ENCODE measurements at regions not wholly inside any gene's neighbourhood (a gene's known extent, or its start where the extent isn't known, plus 50 kb on each side); places are given as distances from the start of the nearest gene placed in this dataset.

GRCh38 chr5:58201922-58202648, 257.8 kb downstream of the PLK2 start:
- H3K4me1 ChIP-seq (ENCODE audit: insufficient read depth), result no peaks in the 10 kb centered on the region
- H2AFZ ChIP-seq, result no peak overlapping the region
- 86% methylated on average over 6 of the region's 6 CpGs for WGBS (ENCODE audit: low lambda C conversion rate, missing lambda C conversion rate)
- H4K20me1 ChIP-seq (ENCODE audit: insufficient read depth, poor library complexity, severe bottlenecking), result no peaks in the 10 kb centered on the region
- H3K4me3 ChIP-seq, result no peak overlapping the region
- H3K9me3 ChIP-seq (ENCODE audit: low read depth), result no peaks in the 10 kb centered on the region
- H3K79me2 ChIP-seq, result no peaks in the 10 kb centered on the region
- H3K27ac ChIP-seq, result no peak overlapping the region
- no peaks in the 10 kb centered on the region for H3K36me3 ChIP-seq (replicated peaks; ENCODE audit: insufficient read depth, low read depth)
- no peak overlapping the region for H3K4me2 ChIP-seq
- no peak for DNase-seq (ENCODE audit: low spot score)
- no peaks in the 10 kb centered on the region for H3K9me2 ChIP-seq (replicated peaks; ENCODE audit: insufficient read depth)
- no peak for TF ChIP-seq EZH2 (IDR thresholded peaks at IDR 0.05; ENCODE audit: borderline replicate concordance)
- TF ChIP-seq, protein P1, sequence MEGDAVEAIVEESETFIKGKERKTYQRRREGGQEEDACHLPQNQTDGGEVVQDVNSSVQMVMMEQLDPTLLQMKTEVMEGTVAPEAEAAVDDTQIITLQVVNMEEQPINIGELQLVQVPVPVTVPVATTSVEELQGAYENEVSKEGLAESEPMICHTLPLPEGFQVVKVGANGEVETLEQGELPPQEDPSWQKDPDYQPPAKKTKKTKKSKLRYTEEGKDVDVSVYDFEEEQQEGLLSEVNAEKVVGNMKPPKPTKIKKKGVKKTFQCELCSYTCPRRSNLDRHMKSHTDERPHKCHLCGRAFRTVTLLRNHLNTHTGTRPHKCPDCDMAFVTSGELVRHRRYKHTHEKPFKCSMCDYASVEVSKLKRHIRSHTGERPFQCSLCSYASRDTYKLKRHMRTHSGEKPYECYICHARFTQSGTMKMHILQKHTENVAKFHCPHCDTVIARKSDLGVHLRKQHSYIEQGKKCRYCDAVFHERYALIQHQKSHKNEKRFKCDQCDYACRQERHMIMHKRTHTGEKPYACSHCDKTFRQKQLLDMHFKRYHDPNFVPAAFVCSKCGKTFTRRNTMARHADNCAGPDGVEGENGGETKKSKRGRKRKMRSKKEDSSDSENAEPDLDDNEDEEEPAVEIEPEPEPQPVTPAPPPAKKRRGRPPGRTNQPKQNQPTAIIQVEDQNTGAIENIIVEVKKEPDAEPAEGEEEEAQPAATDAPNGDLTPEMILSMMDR (IDR thresholded peaks at IDR 0.05; ENCODE audit: poor library complexity), result no peak
- TF ChIP-seq EZH2phosphoT487 (IDR thresholded peaks at IDR 0.05; ENCODE audit: low read depth, severe bottlenecking, unreplicated experiment), result no peak
- H3K27me3 ChIP-seq, result no peaks in the 10 kb centered on the region

DNA sequence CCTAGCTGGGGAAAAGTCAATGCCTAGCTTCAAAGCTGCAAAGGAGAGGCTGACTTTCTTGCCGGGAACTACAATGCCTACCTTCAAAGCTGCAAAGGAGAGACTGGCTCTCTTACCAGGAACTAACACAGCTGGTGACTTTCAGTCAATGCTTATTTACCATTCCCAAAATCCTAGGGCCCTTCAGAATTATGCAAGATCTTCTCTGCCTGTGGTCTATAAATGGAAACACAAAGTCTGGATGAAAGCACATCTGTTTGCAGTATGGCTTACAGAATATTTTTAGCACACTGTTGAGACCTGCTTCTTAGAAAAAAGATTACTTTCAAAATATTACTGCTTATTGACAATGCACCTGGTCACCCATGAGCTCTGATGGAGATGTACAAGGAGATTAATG, 259.4 kb downstream of the PLK2 start:
- 85% methylated on average over 1 of the region's 1 CpG for WGBS (ENCODE audit: low lambda C conversion rate, missing lambda C conversion rate)
- Histone ChIP-seq H3K27me3 (no peaks in the 10 kb centered on the region), H3K27ac (no peak overlapping the region), H3K9me2 (replicated peaks; ENCODE audit: insufficient read depth) (no peaks in the 10 kb centered on the region), H2AFZ (no peak overlapping the region), H4K20me1 (ENCODE audit: insufficient read depth, poor library complexity, severe bottlenecking) (no peaks in the 10 kb centered on the region), H3K79me2 (no peaks in the 10 kb centered on the region), H3K4me2 (no peak overlapping the region), H3K4me3 (no peak overlapping the region), H3K9me3 (ENCODE audit: low read depth) (no peaks in the 10 kb centered on the region), H3K36me3 (replicated peaks; ENCODE audit: insufficient read depth, low read depth) (no peaks in the 10 kb centered on the region), H3K4me1 (ENCODE audit: insufficient read depth) (no peaks in the 10 kb centered on the region)
- DNase-seq (ENCODE audit: low spot score), result no peak
- no peak for TF ChIP-seq EZH2phosphoT487 (IDR thresholded peaks at IDR 0.05; ENCODE audit: low read depth, severe bottlenecking, unreplicated experiment)
- TF ChIP-seq, protein P1 (IDR thresholded peaks at IDR 0.05; ENCODE audit: poor library complexity), result no peak
- TF ChIP-seq EZH2 (IDR thresholded peaks at IDR 0.05; ENCODE audit: borderline replicate concordance), result no peak

DNA sequence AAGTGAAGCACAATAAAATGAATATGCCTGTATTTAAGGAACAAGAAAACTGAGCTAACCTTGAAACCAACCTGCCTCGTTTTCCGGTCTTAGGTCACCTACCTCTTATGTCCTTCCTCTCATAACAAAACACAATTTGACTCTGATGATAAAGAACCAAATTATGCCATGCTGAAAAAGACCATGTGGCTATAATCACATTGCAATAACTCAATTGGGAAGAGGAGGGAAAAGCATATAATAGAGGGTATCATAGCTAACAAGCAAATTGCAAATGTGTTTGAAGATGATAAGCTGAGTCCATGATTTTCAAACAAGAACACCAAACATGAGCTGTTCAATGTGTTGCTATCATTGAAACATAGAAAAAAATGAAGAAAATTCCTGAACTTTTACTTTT, 260.8 kb downstream of the PLK2 start:
- DNase-seq (ENCODE audit: low spot score), result no peak
- no peak for TF ChIP-seq EZH2 (IDR thresholded peaks at IDR 0.05; ENCODE audit: borderline replicate concordance)
- TF ChIP-seq EZH2phosphoT487 (IDR thresholded peaks at IDR 0.05; ENCODE audit: low read depth, severe bottlenecking, unreplicated experiment), result no peak
- TF ChIP-seq, protein P1 (IDR thresholded peaks at IDR 0.05; ENCODE audit: poor library complexity), result no peak
- H3K27me3 ChIP-seq, result no peaks in the 10 kb centered on the region
- H3K79me2 ChIP-seq, result no peaks in the 10 kb centered on the region
- H3K36me3 ChIP-seq (replicated peaks; ENCODE audit: insufficient read depth, low read depth), result no peaks in the 10 kb centered on the region
- no peak overlapping the region for H3K27ac ChIP-seq
- 92% methylated on average over 2 of the region's 2 CpGs for WGBS (ENCODE audit: low lambda C conversion rate, missing lambda C conversion rate)
- no peak overlapping the region for H3K4me3 ChIP-seq
- no peaks in the 10 kb centered on the region for H3K9me2 ChIP-seq (replicated peaks; ENCODE audit: insufficient read depth)
- no peak overlapping the region for H3K4me2 ChIP-seq
- no peaks in the 10 kb centered on the region for H3K4me1 ChIP-seq (ENCODE audit: insufficient read depth)
- no peaks in the 10 kb centered on the region for H3K9me3 ChIP-seq (ENCODE audit: low read depth)
- H2AFZ ChIP-seq, result no peak overlapping the region
- no peaks in the 10 kb centered on the region for H4K20me1 ChIP-seq (ENCODE audit: insufficient read depth, poor library complexity, severe bottlenecking)

Measured in hepatocyte (in vitro differentiated cells).